ENCODE measurements at regions not wholly inside any gene's neighbourhood (a gene's known extent, or its start where the extent isn't known, plus 50 kb on each side); places are given as distances from the start of the nearest gene placed in this dataset.

- TF ChIP-seq, protein P1, sequence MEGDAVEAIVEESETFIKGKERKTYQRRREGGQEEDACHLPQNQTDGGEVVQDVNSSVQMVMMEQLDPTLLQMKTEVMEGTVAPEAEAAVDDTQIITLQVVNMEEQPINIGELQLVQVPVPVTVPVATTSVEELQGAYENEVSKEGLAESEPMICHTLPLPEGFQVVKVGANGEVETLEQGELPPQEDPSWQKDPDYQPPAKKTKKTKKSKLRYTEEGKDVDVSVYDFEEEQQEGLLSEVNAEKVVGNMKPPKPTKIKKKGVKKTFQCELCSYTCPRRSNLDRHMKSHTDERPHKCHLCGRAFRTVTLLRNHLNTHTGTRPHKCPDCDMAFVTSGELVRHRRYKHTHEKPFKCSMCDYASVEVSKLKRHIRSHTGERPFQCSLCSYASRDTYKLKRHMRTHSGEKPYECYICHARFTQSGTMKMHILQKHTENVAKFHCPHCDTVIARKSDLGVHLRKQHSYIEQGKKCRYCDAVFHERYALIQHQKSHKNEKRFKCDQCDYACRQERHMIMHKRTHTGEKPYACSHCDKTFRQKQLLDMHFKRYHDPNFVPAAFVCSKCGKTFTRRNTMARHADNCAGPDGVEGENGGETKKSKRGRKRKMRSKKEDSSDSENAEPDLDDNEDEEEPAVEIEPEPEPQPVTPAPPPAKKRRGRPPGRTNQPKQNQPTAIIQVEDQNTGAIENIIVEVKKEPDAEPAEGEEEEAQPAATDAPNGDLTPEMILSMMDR (conservative IDR thresholded peaks at IDR 0.05; ENCODE audit: low read depth, low read length), result no peak
- no peak for TF ChIP-seq POLR2A (IDR thresholded peaks at IDR 0.05; ENCODE audit: low read depth, low read length)
- TF ChIP-seq CEBPB (IDR thresholded peaks at IDR 0.05; ENCODE audit: low read depth, low read length), result 0 out of 2 replicates have a peak, but pooled peaks have one; percentile 12
- no peak for TF ChIP-seq USF2 (IDR thresholded peaks at IDR 0.05; ENCODE audit: low read depth, low read length)
- no peak for TF ChIP-seq SMC3 (IDR thresholded peaks at IDR 0.05; ENCODE audit: low read depth, low read length)
- TF ChIP-seq MXI1 (IDR thresholded peaks at IDR 0.05; ENCODE audit: borderline replicate concordance, low read depth, low read length), result no peak
- no peak for TF ChIP-seq FOS (IDR thresholded peaks at IDR 0.05; ENCODE audit: low read depth, low read length)
- TF ChIP-seq RFX5 (IDR thresholded peaks at IDR 0.05; ENCODE audit: low read depth, low read length), result no peak
- no peak for TF ChIP-seq BHLHE40 (IDR thresholded peaks at IDR 0.05; ENCODE audit: low read depth, low read length)
- no peak for TF ChIP-seq CHD1 (IDR thresholded peaks at IDR 0.05; ENCODE audit: low read depth, low read length)
These were observed 66.5 kb upstream of the PNPT1 start for GRCh38 chr2:55760125-55760524.

Data from IMR-90 (cell line).